ENCODE measurements at regions not wholly inside any gene's neighbourhood (a gene's known extent, or its start where the extent isn't known, plus 50 kb on each side); places are given as distances from the start of the nearest gene placed in this dataset.

DNA sequence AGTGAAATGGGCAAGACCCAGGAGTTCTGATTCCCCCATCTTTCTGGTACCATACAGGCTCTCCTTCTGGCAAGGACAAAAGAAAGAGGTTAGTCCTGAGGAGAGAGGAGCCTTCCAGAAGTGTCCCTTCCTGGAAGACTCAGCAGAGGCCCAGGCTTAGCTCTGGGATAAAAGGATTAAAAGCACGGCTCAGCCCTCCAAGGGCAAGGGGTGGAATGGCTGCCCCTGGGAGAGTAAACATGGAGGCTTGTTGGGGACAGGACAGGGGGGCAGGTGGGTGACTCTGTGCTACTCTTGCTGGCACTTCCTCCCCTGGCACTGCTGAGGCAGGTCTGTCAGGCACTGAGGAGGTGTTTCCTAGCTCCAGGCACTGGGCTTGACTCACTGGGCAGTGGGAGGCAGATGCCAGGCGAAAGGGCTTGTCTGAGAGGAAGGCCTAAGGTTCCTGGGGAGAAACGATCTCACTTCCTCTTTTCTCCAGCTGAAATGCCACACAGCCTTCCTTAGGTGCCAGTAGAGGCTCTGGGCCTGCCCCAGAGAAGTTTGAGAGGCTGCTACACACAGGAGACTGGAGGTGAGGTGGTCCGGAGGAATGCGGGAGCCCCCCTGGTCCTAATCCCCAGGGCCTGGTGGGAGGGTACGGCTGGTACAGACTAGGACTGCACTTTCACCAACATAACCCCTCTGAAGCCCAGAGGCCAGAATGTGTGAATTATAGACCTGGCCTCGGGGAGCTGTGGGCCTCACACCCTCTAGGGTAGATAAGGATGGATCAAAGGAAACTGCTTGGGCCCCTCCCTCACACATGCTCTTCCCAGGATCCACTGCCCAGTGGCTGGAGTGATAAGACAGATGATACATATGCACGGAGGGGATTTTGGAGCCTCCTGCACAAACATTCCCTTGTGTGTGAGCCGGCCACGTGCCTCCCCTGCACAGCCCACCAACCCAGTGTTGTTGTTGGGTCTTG is 63.2 kb upstream of the PODXL start:
- TF ChIP-seq, protein P1, sequence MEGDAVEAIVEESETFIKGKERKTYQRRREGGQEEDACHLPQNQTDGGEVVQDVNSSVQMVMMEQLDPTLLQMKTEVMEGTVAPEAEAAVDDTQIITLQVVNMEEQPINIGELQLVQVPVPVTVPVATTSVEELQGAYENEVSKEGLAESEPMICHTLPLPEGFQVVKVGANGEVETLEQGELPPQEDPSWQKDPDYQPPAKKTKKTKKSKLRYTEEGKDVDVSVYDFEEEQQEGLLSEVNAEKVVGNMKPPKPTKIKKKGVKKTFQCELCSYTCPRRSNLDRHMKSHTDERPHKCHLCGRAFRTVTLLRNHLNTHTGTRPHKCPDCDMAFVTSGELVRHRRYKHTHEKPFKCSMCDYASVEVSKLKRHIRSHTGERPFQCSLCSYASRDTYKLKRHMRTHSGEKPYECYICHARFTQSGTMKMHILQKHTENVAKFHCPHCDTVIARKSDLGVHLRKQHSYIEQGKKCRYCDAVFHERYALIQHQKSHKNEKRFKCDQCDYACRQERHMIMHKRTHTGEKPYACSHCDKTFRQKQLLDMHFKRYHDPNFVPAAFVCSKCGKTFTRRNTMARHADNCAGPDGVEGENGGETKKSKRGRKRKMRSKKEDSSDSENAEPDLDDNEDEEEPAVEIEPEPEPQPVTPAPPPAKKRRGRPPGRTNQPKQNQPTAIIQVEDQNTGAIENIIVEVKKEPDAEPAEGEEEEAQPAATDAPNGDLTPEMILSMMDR (IDR thresholded peaks at IDR 0.05) = no peak
- TF ChIP-seq EZH2phosphoT487 (IDR thresholded peaks at IDR 0.05) (no peak), EZH2 (IDR thresholded peaks at IDR 0.05) (no peak)
